ENCODE measurements at regions not wholly inside any gene's neighbourhood (a gene's known extent, or its start where the extent isn't known, plus 50 kb on each side); places are given as distances from the start of the nearest gene placed in this dataset.
"Not testable (repeated sequence)": the region's sequence is repeated elsewhere in the genome, so short reads cannot be mapped to it uniquely, and the experiment has no call there.

GRCh38 chr14:22491683-22492621 lies 97.1 kb downstream of the DAD1 start:
- no peak for DNase-seq

DNA sequence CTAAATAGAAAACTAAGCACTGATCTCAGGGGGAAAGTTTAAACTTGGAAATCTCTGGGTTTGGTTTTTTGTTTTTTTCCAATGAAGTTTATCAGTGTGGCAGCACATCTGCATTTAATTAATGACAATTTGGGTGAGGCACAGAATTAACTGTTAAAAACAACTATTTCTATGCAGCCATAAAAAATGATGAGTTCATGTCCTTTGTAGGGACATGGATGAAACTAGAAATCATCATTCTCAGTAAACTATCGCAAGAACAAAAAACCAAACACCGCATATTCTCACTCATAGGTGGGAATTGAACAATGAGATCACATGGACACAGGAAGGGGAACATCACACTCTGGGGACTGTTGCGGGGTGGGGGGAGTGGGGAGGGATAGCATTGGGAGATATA lies 98.0 kb downstream of the DAD1 start:
- DNase-seq, result not testable (repeated sequence)

DNA sequence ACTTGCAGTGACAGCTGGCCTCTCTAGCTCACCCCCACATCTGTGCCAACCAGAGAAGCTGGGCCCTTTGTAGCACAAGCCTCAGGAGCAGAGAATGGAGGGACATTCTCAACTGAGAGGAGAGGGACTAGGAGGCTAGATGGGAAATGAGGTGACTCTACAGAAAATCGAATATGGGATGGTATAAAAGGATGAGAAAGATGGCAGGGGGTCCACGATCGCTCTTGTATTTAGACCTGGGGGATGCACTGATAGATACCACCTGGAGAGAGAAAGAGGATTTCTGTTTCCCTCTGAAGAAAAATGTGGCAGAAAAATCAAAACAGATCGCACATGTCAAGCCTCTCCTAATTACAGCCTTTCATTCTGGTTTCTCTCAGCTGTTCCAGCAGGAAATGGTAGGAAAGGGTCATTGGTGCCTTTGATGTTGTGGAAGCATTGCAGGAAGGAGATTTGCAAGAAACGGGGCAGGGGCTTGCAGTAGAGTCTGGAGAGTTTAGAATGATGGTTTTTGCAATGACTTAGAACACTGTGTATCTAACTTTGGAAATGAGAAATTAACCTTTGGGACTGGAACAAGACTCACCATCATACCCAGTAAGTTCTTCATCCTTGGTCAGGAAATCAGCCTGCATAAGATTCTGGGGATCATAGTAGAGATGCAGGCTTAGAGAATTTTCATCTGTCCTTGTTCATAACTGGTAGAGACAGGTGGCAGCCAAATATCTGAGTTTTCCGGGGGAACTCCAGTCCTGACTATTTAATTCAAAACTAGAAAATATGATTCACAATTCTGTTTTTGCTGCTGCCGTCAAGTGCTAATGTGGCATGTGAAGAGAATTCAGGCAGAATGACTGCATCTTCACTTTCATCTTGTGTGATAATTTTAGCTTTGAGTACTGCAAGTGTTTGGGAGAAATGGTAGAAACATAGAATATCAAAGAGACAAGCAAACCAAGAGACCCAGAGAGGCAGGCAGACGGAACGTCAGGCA lies 98.8 kb downstream of the DAD1 start:
- no peak for DNase-seq

- DNase-seq, result no peak
These were observed 99.8 kb downstream of the DAD1 start for GRCh38 chr14:22489244-22489545.

GRCh38 chr14:22488522-22489243 lies 100.3 kb downstream of the DAD1 start:
- no peak for DNase-seq

GRCh38 chr14:22487941-22488340 lies 101.1 kb downstream of the DAD1 start:
- DNase-seq, result no peak

DNA sequence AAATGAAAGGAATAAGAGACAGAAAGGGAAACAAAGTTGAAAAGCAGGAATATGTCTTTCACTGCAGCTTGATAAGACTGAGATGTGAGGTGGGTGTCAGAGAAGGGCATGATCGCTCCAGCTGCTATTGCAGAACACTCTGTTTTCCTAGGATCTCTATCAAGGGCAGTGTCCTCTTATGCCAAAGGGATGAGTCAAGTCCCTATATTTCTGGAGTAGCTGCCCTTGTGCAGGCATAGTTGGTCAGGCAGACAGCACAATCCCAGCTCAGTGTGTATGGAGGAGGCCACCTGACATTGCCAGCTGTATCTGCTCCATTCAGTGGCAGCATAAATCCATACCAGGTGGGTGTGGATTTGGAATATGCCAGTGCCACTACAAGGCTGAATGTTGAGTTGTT lies 101.6 kb downstream of the DAD1 start:
- no peak for DNase-seq

DNA sequence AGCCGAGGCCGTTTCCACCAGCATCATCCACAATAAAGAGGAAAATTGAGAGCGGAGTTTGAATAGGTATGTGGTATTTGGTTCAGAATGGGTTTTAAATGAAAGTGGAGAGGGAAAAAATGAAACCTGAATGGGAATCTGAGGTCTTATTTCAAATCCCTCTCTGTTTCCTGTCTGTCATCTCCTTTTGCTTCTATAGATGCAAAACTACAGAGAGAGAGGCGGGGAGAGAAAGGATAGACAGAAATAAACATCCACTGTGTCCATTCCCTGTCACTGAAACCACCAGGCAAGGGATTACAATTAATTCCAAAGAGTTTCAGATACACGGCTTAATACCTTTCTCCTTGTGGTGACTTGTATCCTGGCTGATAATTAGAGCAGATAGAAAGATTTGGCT lies 102.3 kb downstream of the DAD1 start:
- no peak for DNase-seq

GRCh38 chr14:22485649-22486048 lies 103.4 kb downstream of the DAD1 start:
- DNase-seq, result no peak

DNA sequence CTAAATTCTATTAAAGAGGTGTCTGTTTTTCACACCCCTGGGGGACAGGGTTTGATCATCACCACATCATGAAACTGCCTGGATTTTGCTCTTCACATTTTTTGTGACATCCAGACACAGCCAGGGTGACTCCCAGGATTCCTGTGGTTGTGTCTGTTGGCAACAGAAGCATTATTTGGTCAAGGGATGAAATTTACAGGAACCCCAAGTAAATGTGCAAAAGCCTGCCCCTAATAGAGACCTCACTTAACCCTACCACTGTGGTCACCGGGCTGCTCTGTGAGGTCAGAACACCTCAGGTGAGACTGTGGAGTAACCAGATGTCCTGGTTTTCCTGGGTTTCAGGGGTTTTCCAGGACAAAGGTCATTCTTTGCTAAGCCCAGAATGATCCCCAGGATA lies 103.8 kb downstream of the DAD1 start:
- no peak for DNase-seq

GRCh38 chr14:22484632-22485031 lies 104.4 kb downstream of the DAD1 start:
- DNase-seq, result no peak

GRCh38 chr14:22483863-22484593 lies 105.0 kb downstream of the DAD1 start:
- no peak for DNase-seq

GRCh38 chr14:22482782-22483553 lies 106.1 kb downstream of the DAD1 start:
- DNase-seq, result no peak

DNA sequence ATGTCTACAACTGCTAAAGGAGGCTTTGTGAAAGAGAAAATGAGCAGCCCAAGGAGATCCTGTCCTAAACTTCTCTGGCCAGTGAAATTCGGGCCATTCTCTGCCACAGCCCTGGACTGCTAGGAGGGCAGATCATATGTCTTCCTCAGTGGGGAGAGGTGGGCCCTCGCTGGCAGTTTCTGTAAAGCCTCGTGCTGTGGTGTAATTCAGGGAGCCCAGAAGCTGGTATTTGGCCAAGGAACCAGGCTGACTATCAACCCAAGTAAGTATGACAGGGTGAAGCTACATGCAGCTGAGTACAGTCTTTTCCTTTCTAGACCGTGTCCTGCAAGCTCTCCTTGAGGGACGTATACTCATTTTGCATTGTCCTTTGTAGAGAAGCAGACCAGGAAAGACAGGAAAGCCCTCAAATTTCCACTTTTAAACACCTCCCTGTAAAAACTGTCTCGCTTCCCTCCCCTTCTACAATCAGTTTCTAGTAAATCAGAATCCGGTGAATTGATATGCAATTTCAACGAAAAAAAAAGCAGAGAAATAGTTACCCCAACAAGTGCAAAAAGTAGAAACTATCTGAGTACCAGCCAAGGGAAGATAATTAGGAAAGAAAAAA lies 106.8 kb downstream of the DAD1 start:
- no peak for DNase-seq

DNA sequence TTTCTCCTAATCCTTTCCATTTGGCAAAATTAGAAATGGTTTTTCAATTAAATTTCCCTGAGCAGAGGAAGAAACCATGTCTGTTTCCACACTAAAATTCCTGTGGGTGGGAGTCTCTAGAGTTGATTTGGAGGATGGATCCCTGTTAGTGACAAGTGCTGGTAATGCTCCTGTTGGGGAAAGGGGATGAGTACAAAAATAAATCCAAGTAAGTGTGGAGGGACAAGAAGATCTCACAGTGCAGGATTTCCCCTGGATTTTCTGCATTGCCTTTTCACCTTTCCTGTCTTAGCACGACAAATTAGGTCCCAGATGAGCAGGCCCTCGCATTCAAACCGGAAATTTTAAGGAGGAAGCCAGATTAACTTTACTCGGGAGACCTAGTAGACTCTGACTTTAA lies 107.5 kb downstream of the DAD1 start:
- no peak for DNase-seq

- no peak for DNase-seq
These were observed 109.1 kb downstream of the DAD1 start for GRCh38 chr14:22479776-22480464.

- DNase-seq, result no peak
These were observed 109.9 kb downstream of the DAD1 start for GRCh38 chr14:22479132-22479531.

DNA sequence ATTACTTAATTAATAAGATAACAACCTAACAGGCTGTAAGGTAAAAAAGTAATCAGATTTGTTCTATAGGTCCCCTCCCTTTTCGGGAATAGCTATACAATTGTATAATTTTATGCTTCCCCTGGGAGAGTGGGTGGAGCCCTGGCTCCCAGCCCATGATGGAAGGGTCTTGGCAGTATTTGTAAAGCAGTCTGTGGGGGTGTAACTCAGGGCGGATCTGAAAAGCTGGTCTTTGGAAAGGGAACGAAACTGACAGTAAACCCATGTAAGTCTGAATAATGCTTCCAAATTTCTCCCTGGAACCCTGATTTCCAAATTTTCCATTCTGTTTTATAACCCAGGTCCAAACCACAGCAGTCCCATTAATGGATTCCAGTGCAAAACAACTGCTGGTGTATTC lies 110.4 kb downstream of the DAD1 start:
- DNase-seq, result no peak

GRCh38 chr14:22478247-22478646 lies 110.8 kb downstream of the DAD1 start:
- no peak for DNase-seq

DNA sequence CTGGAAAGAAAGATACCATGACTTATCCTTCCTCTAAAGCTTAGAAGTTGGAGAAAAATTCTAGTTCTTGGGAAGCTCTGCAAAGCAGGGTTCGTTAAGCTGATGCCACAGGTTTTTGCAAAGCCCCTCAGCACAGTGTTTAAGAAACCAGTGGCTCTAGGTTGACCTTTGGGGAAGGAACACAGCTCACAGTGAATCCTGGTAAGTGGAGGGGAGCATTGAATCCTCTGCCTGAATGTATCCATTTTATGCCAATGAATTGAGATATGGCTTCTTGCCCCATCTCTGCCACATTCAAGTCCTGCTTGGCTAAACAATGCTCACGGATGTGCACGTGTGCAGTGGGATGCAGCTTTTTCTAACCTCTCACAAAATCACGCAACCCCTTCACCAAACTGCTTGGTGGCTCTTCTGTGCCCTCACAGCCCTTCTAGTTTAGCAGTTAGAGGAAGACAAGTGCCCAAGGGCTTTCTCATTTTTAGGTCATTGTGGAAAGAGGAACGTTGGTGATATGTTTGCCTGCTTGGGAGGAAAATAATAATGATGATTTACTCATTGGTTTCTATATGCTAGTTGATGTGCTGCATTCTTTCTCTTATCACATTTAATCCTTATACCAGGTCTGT lies 111.3 kb downstream of the DAD1 start:
- no peak for DNase-seq

Data from COR-L47 (cell line).